Endothelial cell of umbilical vein (primary cell): ENCODE measurements at regions not wholly inside any gene's neighbourhood (a gene's known extent, or its start where the extent isn't known, plus 50 kb on each side); places are given as distances from the start of the nearest gene placed in this dataset.

Experiments
- BruUV-seq: library from RNA; stranded (reverse); fragments of 400-500 nt; replicated peaks from 2 replicates; lab custom pipeline; 2021; lab: Mats Ljungman, UMichigan
- CTCF ChIA-PET: fragments of 300-600, 350-600 bp; sonication (Branson Sonifier 250); formaldehyde crosslinking; loops from one replicate; lab custom pipeline; 2021; ENCODE audit warnings: antibody characterized with exemption, inconsistent platforms; lab: Charles Lee
- POLR2A ChIA-PET: fragments of 300-600, 350-600 bp; sonication (Branson Sonifier 250); formaldehyde crosslinking; loops from one replicate; lab custom pipeline; 2021; ENCODE audit warnings: antibody characterized with exemption, inconsistent platforms; lab: Charles Lee
- DNase-seq: peaks from one replicate; pipeline ENCODE4 v3.0.0-alpha.2; 2011; ENCODE audit warnings: low read depth, low spot score
- FAIRE-seq: peaks from 2 replicates; lab custom pipeline; 2011; peaks lifted over from hg19 to GRCh38; lab: Jason Lieb, UNC
- H2AFZ ChIP-seq: 2 replicates; pipeline ENCODE4 v1.6.0; 2012; ENCODE audit warnings: low read depth, low read length, control low read depth, inconsistent platforms
- H3K27ac ChIP-seq: 2 replicates; pipeline ENCODE4 v1.5.1; 2011; ENCODE audit warnings: low read depth, mild to moderate bottlenecking, control low read depth, low read length, moderate library complexity; ENCODE audit not compliant: insufficient read depth
- H3K27me3 ChIP-seq, 2 experiments: 2 replicates each; pipeline versions ENCODE4 v1.6.0 to v1.6.1; 2011; ENCODE audit warnings: low read length in 2 of 2, mixed read lengths in 1 of 2; ENCODE audit not compliant: control insufficient read depth in 2 of 2, insufficient read depth in 2 of 2
- H3K36me3 ChIP-seq, 2 experiments: 2 replicates in 1 of 2; 3 replicates in 1 of 2; pipeline ENCODE4 v1.5.1; 2011; ENCODE audit warnings: low read length in 2 of 2, mild to moderate bottlenecking in 1 of 2, moderate library complexity in 1 of 2; ENCODE audit not compliant: control insufficient read depth in 2 of 2, insufficient read depth in 2 of 2; ENCODE audit errors: extremely low read depth in 1 of 2
- H3K4me1 ChIP-seq: 3 replicates; pipeline ENCODE4 v1.5.1; 2011; ENCODE audit warnings: mild to moderate bottlenecking, low read length; ENCODE audit not compliant: control insufficient read depth, insufficient read depth; ENCODE audit errors: extremely low read depth
- H3K4me2 ChIP-seq: 2 replicates; pipeline ENCODE4 v1.6.1; 2011; ENCODE audit warnings: low read length, control low read depth, mixed read lengths; ENCODE audit not compliant: insufficient read depth
- H3K4me3 ChIP-seq, 3 experiments: fragments of 200-600 bp in 1 of 3; sonication (generic), shearing (Covaris generic) in 1 of 3; replicated peaks in 1 of 3; 2 replicates each; pipeline ENCODE4 v1.5.1; 2011 to 2016; ENCODE audit warnings: control low read depth in 3 of 3, low read length in 3 of 3, mild to moderate bottlenecking in 2 of 3, inconsistent platforms in 1 of 3, low read depth in 1 of 3, moderate library complexity in 1 of 3; ENCODE audit not compliant: insufficient read depth in 1 of 3
- H3K79me2 ChIP-seq: 2 replicates; pipeline ENCODE4 v1.6.0; 2012; ENCODE audit warnings: low read length, inconsistent platforms; ENCODE audit not compliant: control insufficient read depth, insufficient read depth
- H3K9ac ChIP-seq: replicated peaks from 2 replicates; pipeline ENCODE3; 2011; ENCODE audit warnings: low read length, control low read depth; ENCODE audit not compliant: insufficient read depth; ENCODE audit errors: extremely low read depth
- H3K9me1 ChIP-seq: replicated peaks from 3 replicates; pipeline ENCODE4 v1.6.0; 2011; ENCODE audit warnings: mild to moderate bottlenecking, low read length; ENCODE audit not compliant: control insufficient read depth, insufficient read depth; ENCODE audit errors: extremely low read depth
- H3K9me3 ChIP-seq: replicated peaks from 2 replicates; pipeline ENCODE4 v1.5.1; 2012; ENCODE audit warnings: low read length, inconsistent platforms; ENCODE audit not compliant: control insufficient read depth, insufficient read depth
- H4K20me1 ChIP-seq: replicated peaks from 2 replicates; pipeline ENCODE3; 2011; ENCODE audit warnings: mild to moderate bottlenecking, low read length; ENCODE audit not compliant: control insufficient read depth, insufficient read depth; ENCODE audit errors: extremely low read depth
- CTCF ChIP-seq, 2 donors: IDR thresholded peaks; 1 replicate in 1 of 2; 2 replicates in 1 of 2; pipeline ENCODE4 v1.5.1; 2011; ENCODE audit warnings: low read length in 2 of 2, mild to moderate bottlenecking in 2 of 2, moderate library complexity in 2 of 2, control low read depth in 1 of 2, inconsistent platforms in 1 of 2, low read depth in 1 of 2; ENCODE audit not compliant: insufficient read depth in 1 of 2; ENCODE audit errors: extremely low read depth in 1 of 2
- EZH2 ChIP-seq: IDR thresholded peaks from 2 replicates; pipeline ENCODE4 v1.6.1; 2012; ENCODE audit warnings: borderline replicate concordance, low read depth, mild to moderate bottlenecking, moderate library complexity, low read length, inconsistent platforms; ENCODE audit not compliant: severe bottlenecking
- FOS ChIP-seq: IDR thresholded peaks from 2 replicates; pipeline ENCODE4 v1.6.1; 2011; ENCODE audit warnings: mild to moderate bottlenecking, low read length, moderate library complexity, borderline replicate concordance; ENCODE audit not compliant: insufficient read depth
- GATA2 ChIP-seq: IDR thresholded peaks from 2 replicates; pipeline ENCODE4 v1.7.0; 2011; ENCODE audit warnings: low read depth, mild to moderate bottlenecking, moderate library complexity, mixed read lengths, low read length; ENCODE audit not compliant: insufficient read length, insufficient read depth
- JUN ChIP-seq: IDR thresholded peaks from 2 replicates; pipeline ENCODE4 v1.6.1; 2011; ENCODE audit warnings: borderline replicate concordance, low read depth; ENCODE audit not compliant: insufficient read length, insufficient read depth
- MYC ChIP-seq: IDR thresholded peaks from one replicate; pipeline ENCODE4 v1.6.1; 2011; ENCODE audit warnings: mild to moderate bottlenecking, low read depth, low read length
- POLR2A ChIP-seq: IDR thresholded peaks from 2 replicates; pipeline ENCODE4 v1.6.1; 2012; ENCODE audit warnings: low read depth, mild to moderate bottlenecking, control low read depth, low read length
- POLR2AphosphoS5 ChIP-seq: IDR thresholded peaks from 2 replicates; pipeline ENCODE4 v1.6.1; 2012; ENCODE audit warnings: low read depth, mild to moderate bottlenecking, control low read depth, low read length, moderate library complexity; ENCODE audit not compliant: insufficient read depth
- dilution Hi-C: fragments of 300-500 bp; cut with MboI; formaldehyde crosslinking; loops from one replicate; pipeline ENCODE4 v1.15.0; 2019; ENCODE audit warnings: low sequenced_read_pairs; ENCODE audit not compliant: extremely low pct_ligation_motif_present
- intact Hi-C: fragments of 100-400 bp; cut with micrococcal nuclease; formaldehyde crosslinking; loops from one replicate; pipeline ENCODE4 v1.10.0; 2022
- TF ChIP-seq, protein P1 (sequence below): IDR thresholded peaks from 2 replicates; pipeline ENCODE4 v1.6.1; 2011; ENCODE audit not compliant: insufficient read depth, insufficient read length

DNA sequence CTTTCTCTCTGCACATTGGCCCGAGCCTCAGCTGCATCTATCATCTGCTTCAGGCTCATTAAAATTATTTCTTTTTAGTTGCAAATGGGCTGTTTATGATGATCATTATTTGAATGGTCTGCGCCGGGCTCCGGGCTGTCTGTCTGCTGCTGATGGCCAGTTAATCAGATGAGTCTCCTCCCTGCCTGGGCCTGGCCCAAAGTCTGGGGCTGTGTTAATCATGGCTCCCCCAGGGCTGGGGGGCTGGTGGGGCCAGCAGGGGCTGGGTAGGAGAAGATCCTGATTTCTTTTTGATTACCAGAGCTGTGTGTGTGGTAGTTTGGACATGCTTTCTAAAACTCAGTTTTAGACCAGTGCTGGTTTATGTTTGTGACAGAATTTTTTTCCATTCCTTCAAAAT lies 159.1 kb downstream of the PHETA1 start:
- Histone ChIP-seq H3K79me2 (no peaks in the 10 kb centered on the region), H3K4me3 (no peak overlapping the region), H3K4me2 (no peak overlapping the region), H2AFZ (no peak overlapping the region), H3K4me1 (no peaks in the 10 kb centered on the region), H3K36me3 (no peaks in the 10 kb centered on the region), H3K27me3 (no peaks in the 10 kb centered on the region), H3K9me3 (no peaks in the 10 kb centered on the region), H3K27ac (no peak overlapping the region), H4K20me1 (no peaks in the 10 kb centered on the region), H3K9ac (no peak overlapping the region), H3K9me1 (no peaks in the 10 kb centered on the region)
- CTCF ChIA-PET: no interaction called here
- BruUV-seq: no TSS peak
- dilution Hi-C loops (no loop called here), intact Hi-C loops (no loop called here)
- POLR2A ChIA-PET: no interaction called here
- FAIRE-seq: no peak
- no peak for DNase-seq
- TF ChIP-seq, protein P1, sequence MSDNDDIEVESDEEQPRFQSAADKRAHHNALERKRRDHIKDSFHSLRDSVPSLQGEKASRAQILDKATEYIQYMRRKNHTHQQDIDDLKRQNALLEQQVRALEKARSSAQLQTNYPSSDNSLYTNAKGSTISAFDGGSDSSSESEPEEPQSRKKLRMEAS: no peak
- TF ChIP-seq GATA2 (no peak), CTCF (IDR thresholded peaks at IDR 0.05; ENCODE audit: extremely low read depth in 1 of 2, insufficient read depth in 1 of 2, low read depth in 1 of 2, low read length in 2 of 2) (no peak), POLR2AphosphoS5 (no peak), EZH2 (no peak), JUN (no peak), FOS (no peak), POLR2A (no peak), MYC (no peak)
